ENCODE measurements at regions not wholly inside any gene's neighbourhood (a gene's known extent, or its start where the extent isn't known, plus 50 kb on each side); places are given as distances from the start of the nearest gene placed in this dataset.

GRCh38 chr2:100650151-100650550, 87.4 kb downstream of the PDCL3 start:
- Histone ChIP-seq H3K4me3 (ENCODE audit: insufficient read depth, low read depth, low read length) (no peak overlapping the region), H3K36me3 (replicated peaks; ENCODE audit: control insufficient read depth, insufficient read depth, low read length) (no peaks in the 10 kb centered on the region), H3K27me3 (ENCODE audit: control insufficient read depth, insufficient read depth, low read length) (no peaks in the 10 kb centered on the region)
- DNase-seq, result no peak

GRCh38 chr2:100653449-100654035, 90.7 kb downstream of the PDCL3 start:
- Histone ChIP-seq H3K27me3 (ENCODE audit: control insufficient read depth, insufficient read depth, low read length) (no peaks in the 10 kb centered on the region), H3K36me3 (replicated peaks; ENCODE audit: control insufficient read depth, insufficient read depth, low read length) (no peaks in the 10 kb centered on the region), H3K4me3 (ENCODE audit: insufficient read depth, low read depth, low read length) (no peak overlapping the region)
- no peak for DNase-seq

GRCh38 chr2:100654611-100655010, 91.8 kb downstream of the PDCL3 start:
- Histone ChIP-seq H3K36me3 (replicated peaks; ENCODE audit: control insufficient read depth, insufficient read depth, low read length) (no peaks in the 10 kb centered on the region), H3K27me3 (ENCODE audit: control insufficient read depth, insufficient read depth, low read length) (no peaks in the 10 kb centered on the region), H3K4me3 (ENCODE audit: insufficient read depth, low read depth, low read length) (no peak overlapping the region)
- DNase-seq, result no peak

- Histone ChIP-seq H3K36me3 (replicated peaks; ENCODE audit: control insufficient read depth, insufficient read depth, low read length) (no peaks in the 10 kb centered on the region), H3K4me3 (ENCODE audit: insufficient read depth, low read depth, low read length) (no peak overlapping the region), H3K27me3 (ENCODE audit: control insufficient read depth, insufficient read depth, low read length) (no peaks in the 10 kb centered on the region)
- no peak for DNase-seq
These were observed 92.7 kb downstream of the PDCL3 start for GRCh38 chr2:100655446-100655845.

GRCh38 chr2:100655936-100656534, 93.2 kb downstream of the PDCL3 start:
- H3K27me3 ChIP-seq (ENCODE audit: control insufficient read depth, insufficient read depth, low read length), result no peaks in the 10 kb centered on the region

GRCh38 chr2:100658017-100658416, 95.2 kb downstream of the PDCL3 start:
- no peaks in the 10 kb centered on the region for H3K36me3 ChIP-seq (replicated peaks; ENCODE audit: control insufficient read depth, insufficient read depth, low read length)
- no peaks in the 10 kb centered on the region for H3K27me3 ChIP-seq (ENCODE audit: control insufficient read depth, insufficient read depth, low read length)
- no peak for DNase-seq
- no peak overlapping the region for H3K4me3 ChIP-seq (ENCODE audit: insufficient read depth, low read depth, low read length)

More at GRCh38 chr2:100655936-100656534, 93.2 kb downstream of the PDCL3 start:
- Histone ChIP-seq H3K36me3 (replicated peaks; ENCODE audit: control insufficient read depth, insufficient read depth, low read length) (no peaks in the 10 kb centered on the region), H3K4me3 (ENCODE audit: insufficient read depth, low read depth, low read length) (no peak overlapping the region)
- DNase-seq, result no peak

- DNase-seq, result no peak
- Histone ChIP-seq H3K27me3 (ENCODE audit: control insufficient read depth, insufficient read depth, low read length) (no peaks in the 10 kb centered on the region), H3K36me3 (replicated peaks; ENCODE audit: control insufficient read depth, insufficient read depth, low read length) (no peaks in the 10 kb centered on the region), H3K4me3 (ENCODE audit: insufficient read depth, low read depth, low read length) (no peak overlapping the region)
These were observed 98.2 kb downstream of the PDCL3 start for GRCh38 chr2:100660851-100661584.

GRCh38 chr2:100662866-100663265, 100.1 kb downstream of the PDCL3 start:
- Histone ChIP-seq H3K4me3 (ENCODE audit: insufficient read depth, low read depth, low read length) (no peak overlapping the region), H3K27me3 (ENCODE audit: control insufficient read depth, insufficient read depth, low read length) (no peaks in the 10 kb centered on the region), H3K36me3 (replicated peaks; ENCODE audit: control insufficient read depth, insufficient read depth, low read length) (no peaks in the 10 kb centered on the region)
- no peak for DNase-seq

- no peak for DNase-seq
- Histone ChIP-seq H3K27me3 (ENCODE audit: control insufficient read depth, insufficient read depth, low read length) (no peaks in the 10 kb centered on the region), H3K36me3 (replicated peaks; ENCODE audit: control insufficient read depth, insufficient read depth, low read length) (no peaks in the 10 kb centered on the region), H3K4me3 (ENCODE audit: insufficient read depth, low read depth, low read length) (no peak overlapping the region)
These were observed 101.4 kb downstream of the PDCL3 start for GRCh38 chr2:100664021-100664755.

- Histone ChIP-seq H3K27me3 (ENCODE audit: control insufficient read depth, insufficient read depth, low read length) (no peaks in the 10 kb centered on the region), H3K36me3 (replicated peaks; ENCODE audit: control insufficient read depth, insufficient read depth, low read length) (no peaks in the 10 kb centered on the region), H3K4me3 (ENCODE audit: insufficient read depth, low read depth, low read length) (no peak overlapping the region)
- DNase-seq, result no peak
These were observed 101.9 kb downstream of the PDCL3 start for GRCh38 chr2:100664756-100665101.

GRCh38 chr2:100666996-100667395, 104.2 kb downstream of the PDCL3 start:
- Histone ChIP-seq H3K4me3 (ENCODE audit: insufficient read depth, low read depth, low read length) (no peak overlapping the region), H3K36me3 (replicated peaks; ENCODE audit: control insufficient read depth, insufficient read depth, low read length) (no peaks in the 10 kb centered on the region), H3K27me3 (ENCODE audit: control insufficient read depth, insufficient read depth, low read length) (no peaks in the 10 kb centered on the region)
- no peak for DNase-seq

GRCh38 chr2:100667801-100668200, 105.0 kb downstream of the PDCL3 start:
- H3K4me3 ChIP-seq (ENCODE audit: insufficient read depth, low read depth, low read length), result no peak overlapping the region
- H3K36me3 ChIP-seq (replicated peaks; ENCODE audit: control insufficient read depth, insufficient read depth, low read length), result no peaks in the 10 kb centered on the region
- no peaks in the 10 kb centered on the region for H3K27me3 ChIP-seq (ENCODE audit: control insufficient read depth, insufficient read depth, low read length)
- no peak for DNase-seq

GRCh38 chr2:100670232-100670631, 107.4 kb downstream of the PDCL3 start:
- Histone ChIP-seq H3K4me3 (ENCODE audit: insufficient read depth, low read depth, low read length) (no peak overlapping the region), H3K36me3 (replicated peaks; ENCODE audit: control insufficient read depth, insufficient read depth, low read length) (no peaks in the 10 kb centered on the region), H3K27me3 (ENCODE audit: control insufficient read depth, insufficient read depth, low read length) (no peaks in the 10 kb centered on the region)
- DNase-seq, result no peak

- Histone ChIP-seq H3K4me3 (ENCODE audit: insufficient read depth, low read depth, low read length) (no peak overlapping the region), H3K36me3 (replicated peaks; ENCODE audit: control insufficient read depth, insufficient read depth, low read length) (no peaks in the 10 kb centered on the region), H3K27me3 (ENCODE audit: control insufficient read depth, insufficient read depth, low read length) (no peaks in the 10 kb centered on the region)
- DNase-seq, result no peak
These were observed 110.3 kb downstream of the PDCL3 start for GRCh38 chr2:100673115-100673514.

Measured in H7 (cell line).